ENCODE measurements at regions not wholly inside any gene's neighbourhood (a gene's known extent, or its start where the extent isn't known, plus 50 kb on each side); places are given as distances from the start of the nearest gene placed in this dataset.
"Not testable (repeated sequence)": the region's sequence is repeated elsewhere in the genome, so short reads cannot be mapped to it uniquely, and the experiment has no call there.

GRCh38 chr6:167661552-167662044 lies 165.1 kb upstream of the AFDN start:
- no peak for DNase-seq (ENCODE audit: extremely low read depth, low read depth, low spot score)

- no peak for DNase-seq (ENCODE audit: extremely low read depth, low read depth, low spot score)
Measured at GRCh38 chr6:167662075-167662880, 164.4 kb upstream of the AFDN start.

GRCh38 chr6:167662881-167663205 lies 163.9 kb upstream of the AFDN start:
- no peak for DNase-seq (ENCODE audit: extremely low read depth, low read depth, low spot score)

- DNase-seq (ENCODE audit: extremely low read depth, low read depth, low spot score): no peak
Measured at GRCh38 chr6:167663316-167663715, 163.4 kb upstream of the AFDN start.

- DNase-seq (ENCODE audit: extremely low read depth, low read depth, low spot score): no peak
Measured at GRCh38 chr6:167663784-167664443, 162.8 kb upstream of the AFDN start.

- DNase-seq (ENCODE audit: extremely low read depth, low read depth, low spot score): no peak
Measured at GRCh38 chr6:167664678-167665660, 161.7 kb upstream of the AFDN start.

GRCh38 chr6:167665698-167666330 lies 160.9 kb upstream of the AFDN start:
- no peak for DNase-seq (ENCODE audit: extremely low read depth, low read depth, low spot score)

- no peak for DNase-seq (ENCODE audit: extremely low read depth, low read depth, low spot score)
Measured at GRCh38 chr6:167666571-167667203, 160.0 kb upstream of the AFDN start.

- no peak for DNase-seq (ENCODE audit: extremely low read depth, low read depth, low spot score)
Measured at GRCh38 chr6:167667204-167668018, 159.3 kb upstream of the AFDN start.

GRCh38 chr6:167668019-167668753 lies 158.5 kb upstream of the AFDN start:
- no peak for DNase-seq (ENCODE audit: extremely low read depth, low read depth, low spot score)

GRCh38 chr6:167668754-167669552 lies 157.8 kb upstream of the AFDN start:
- DNase-seq (ENCODE audit: extremely low read depth, low read depth, low spot score): no peak

GRCh38 chr6:167669553-167669849 lies 157.2 kb upstream of the AFDN start:
- no peak for DNase-seq (ENCODE audit: extremely low read depth, low read depth, low spot score)

- no peak for DNase-seq (ENCODE audit: extremely low read depth, low read depth, low spot score)
Measured at GRCh38 chr6:167669870-167670802, 156.6 kb upstream of the AFDN start.

GRCh38 chr6:167670938-167671338 lies 155.8 kb upstream of the AFDN start:
- DNase-seq (ENCODE audit: extremely low read depth, low read depth, low spot score): no peak

- not testable (repeated sequence) for DNase-seq (ENCODE audit: extremely low read depth, low read depth, low spot score)
Measured at GRCh38 chr6:167671379-167671976, 155.2 kb upstream of the AFDN start.

- no peak for DNase-seq (ENCODE audit: extremely low read depth, low read depth, low spot score)
Measured at GRCh38 chr6:167671977-167672687, 154.6 kb upstream of the AFDN start.

All from glomerular endothelial cell (primary cell).